ENCODE measurements at regions not wholly inside any gene's neighbourhood (a gene's known extent, or its start where the extent isn't known, plus 50 kb on each side); places are given as distances from the start of the nearest gene placed in this dataset.

- TF ChIP-seq REST (IDR thresholded peaks at IDR 0.05; ENCODE audit: low read depth): no peak
- no peak for TF ChIP-seq TAF1 (IDR thresholded peaks at IDR 0.05; ENCODE audit: low read depth)
- no peak for TF ChIP-seq EGR1 (IDR thresholded peaks at IDR 0.05)
- no peak for TF ChIP-seq FOXM1 (IDR thresholded peaks at IDR 0.05; ENCODE audit: borderline replicate concordance, low read depth)
- TF ChIP-seq MAX (IDR thresholded peaks at IDR 0.05): no peak
- TF ChIP-seq EP300 (IDR thresholded peaks at IDR 0.05; ENCODE audit: borderline replicate concordance): no peak
- no peak for TF ChIP-seq RAD21 (IDR thresholded peaks at IDR 0.05; ENCODE audit: low read depth)
- no peak for TF ChIP-seq CREB1 (IDR thresholded peaks at IDR 0.05; ENCODE audit: low read depth)
Measured at GRCh38 chr17:52709724-52710123, 551.2 kb upstream of the CA10 start.

Measured in Ishikawa (cell line).